ENCODE measurements at regions not wholly inside any gene's neighbourhood (a gene's known extent, or its start where the extent isn't known, plus 50 kb on each side); places are given as distances from the start of the nearest gene placed in this dataset.

GRCh38 chr13:64758521-64759244 is 2471.5 kb downstream of the PCDH9 start:
- TF ChIP-seq CTCF (conservative IDR thresholded peaks at IDR 0.05) (no peak), ZFX (IDR thresholded peaks at IDR 0.05) (no peak)

Measured in C4-2B (cell line).